ENCODE measurements at regions not wholly inside any gene's neighbourhood (a gene's known extent, or its start where the extent isn't known, plus 50 kb on each side); places are given as distances from the start of the nearest gene placed in this dataset.
A peak's percentile ranks its signal among the peaks of the same experiment; 100 is the strongest.

DNA sequence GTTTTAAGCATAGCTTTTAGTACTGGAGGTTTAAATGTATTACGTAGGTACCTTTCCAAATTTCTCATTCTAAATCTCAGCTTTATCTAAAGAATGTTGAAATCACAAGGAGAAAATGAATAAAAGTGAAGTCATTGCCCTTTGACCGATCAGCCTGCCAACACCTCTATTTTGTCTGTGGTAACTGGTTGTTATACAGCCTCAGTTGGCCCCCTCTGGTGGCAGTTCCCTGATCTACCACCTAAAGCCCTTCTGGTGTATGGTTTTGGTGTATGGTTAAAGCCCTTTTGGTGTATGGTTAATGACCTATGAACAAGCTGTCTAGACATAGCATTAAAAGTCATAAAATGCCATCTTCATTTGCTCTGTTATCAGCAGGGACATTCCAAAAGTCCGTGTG lies 378.2 kb upstream of the AZI2 start:
- TF ChIP-seq, protein P1, sequence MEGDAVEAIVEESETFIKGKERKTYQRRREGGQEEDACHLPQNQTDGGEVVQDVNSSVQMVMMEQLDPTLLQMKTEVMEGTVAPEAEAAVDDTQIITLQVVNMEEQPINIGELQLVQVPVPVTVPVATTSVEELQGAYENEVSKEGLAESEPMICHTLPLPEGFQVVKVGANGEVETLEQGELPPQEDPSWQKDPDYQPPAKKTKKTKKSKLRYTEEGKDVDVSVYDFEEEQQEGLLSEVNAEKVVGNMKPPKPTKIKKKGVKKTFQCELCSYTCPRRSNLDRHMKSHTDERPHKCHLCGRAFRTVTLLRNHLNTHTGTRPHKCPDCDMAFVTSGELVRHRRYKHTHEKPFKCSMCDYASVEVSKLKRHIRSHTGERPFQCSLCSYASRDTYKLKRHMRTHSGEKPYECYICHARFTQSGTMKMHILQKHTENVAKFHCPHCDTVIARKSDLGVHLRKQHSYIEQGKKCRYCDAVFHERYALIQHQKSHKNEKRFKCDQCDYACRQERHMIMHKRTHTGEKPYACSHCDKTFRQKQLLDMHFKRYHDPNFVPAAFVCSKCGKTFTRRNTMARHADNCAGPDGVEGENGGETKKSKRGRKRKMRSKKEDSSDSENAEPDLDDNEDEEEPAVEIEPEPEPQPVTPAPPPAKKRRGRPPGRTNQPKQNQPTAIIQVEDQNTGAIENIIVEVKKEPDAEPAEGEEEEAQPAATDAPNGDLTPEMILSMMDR (IDR thresholded peaks at IDR 0.05; ENCODE audit: low read depth, low read length): peak; percentile 51
- TF ChIP-seq, protein P2, sequence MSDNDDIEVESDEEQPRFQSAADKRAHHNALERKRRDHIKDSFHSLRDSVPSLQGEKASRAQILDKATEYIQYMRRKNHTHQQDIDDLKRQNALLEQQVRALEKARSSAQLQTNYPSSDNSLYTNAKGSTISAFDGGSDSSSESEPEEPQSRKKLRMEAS (IDR thresholded peaks at IDR 0.05; ENCODE audit: low read depth, low read length): no peak
- no peak for TF ChIP-seq POLR2A (IDR thresholded peaks at IDR 0.05; ENCODE audit: extremely low read depth, insufficient read length)
- TF ChIP-seq MYC (IDR thresholded peaks at IDR 0.05; ENCODE audit: low read depth, low read length): no peak
